Tibial nerve (tissue), 4 donors: ENCODE measurements at regions not wholly inside any gene's neighbourhood (a gene's known extent, or its start where the extent isn't known, plus 50 kb on each side); places are given as distances from the start of the nearest gene placed in this dataset.

Source experiments
- CTCF ChIP-seq, 5 experiments: fragments of 200-600 bp in 3 of 5; fragments of 450-650 bp in 2 of 5; sonication (generic) in 3 of 5; IDR thresholded peaks; one replicate each; pipeline ENCODE4 v1.5.1; 2016 to 2019; ENCODE audit warnings: antibody characterized with exemption in 5 of 5, mild to moderate bottlenecking in 3 of 5, moderate library complexity in 2 of 5
- EP300 ChIP-seq, 2 donors: sonication (generic); formaldehyde crosslinking; IDR thresholded peaks; one replicate each; pipeline ENCODE4 v1.6.1; 2017; ENCODE audit warnings: antibody characterized with exemption in 2 of 2, mild to moderate bottlenecking in 1 of 2
- POLR2A ChIP-seq, 2 donors: fragments of 450-650 bp; IDR thresholded peaks; one replicate each; pipeline ENCODE4 v1.6.1; 2017; ENCODE audit warnings: antibody characterized with exemption in 2 of 2, mild to moderate bottlenecking in 2 of 2, moderate library complexity in 2 of 2

GRCh38 chr22:22362936-22363335 lies 118.3 kb downstream of the VPREB1 start:
- no peak for TF ChIP-seq POLR2A (IDR thresholded peaks at IDR 0.05)
- TF ChIP-seq CTCF (IDR thresholded peaks at IDR 0.05) = no peak
- no peak for TF ChIP-seq EP300 (IDR thresholded peaks at IDR 0.05)
